ENCODE measurements at regions not wholly inside any gene's neighbourhood (a gene's known extent, or its start where the extent isn't known, plus 50 kb on each side); places are given as distances from the start of the nearest gene placed in this dataset.

- DNase-seq (ENCODE audit: low read depth): no peak
- no peak overlapping the region for H3K4me3 ChIP-seq (ENCODE audit: low read length)
- TF ChIP-seq CTCF (conservative IDR thresholded peaks at IDR 0.05; ENCODE audit: low read length): no peak
Measured at GRCh38 chr9:116072046-116072445, 81.5 kb upstream of the PAPPA start.

- peak; percentile 73 for DNase-seq (ENCODE audit: low read depth)
- no peak for TF ChIP-seq CTCF (conservative IDR thresholded peaks at IDR 0.05; ENCODE audit: low read length)
- H3K4me3 ChIP-seq (ENCODE audit: low read length): no peak overlapping the region
Measured at GRCh38 chr9:116073826-116074225, 79.8 kb upstream of the PAPPA start.

GRCh38 chr9:116074658-116075057 is 78.9 kb upstream of the PAPPA start:
- no peak for TF ChIP-seq CTCF (conservative IDR thresholded peaks at IDR 0.05; ENCODE audit: low read length)
- DNase-seq (ENCODE audit: low read depth): peak; percentile 43
- no peak overlapping the region for H3K4me3 ChIP-seq (ENCODE audit: low read length)

- TF ChIP-seq CTCF (conservative IDR thresholded peaks at IDR 0.05; ENCODE audit: low read length): no peak
- DNase-seq (ENCODE audit: low read depth): peak; percentile 90
- H3K4me3 ChIP-seq (ENCODE audit: low read length): no peak overlapping the region
Measured at GRCh38 chr9:116075191-116075590, 78.4 kb upstream of the PAPPA start.

- no peak for DNase-seq (ENCODE audit: low read depth)
- no peak for TF ChIP-seq CTCF (conservative IDR thresholded peaks at IDR 0.05; ENCODE audit: low read length)
Measured at GRCh38 chr9:116078640-116079039, 75.0 kb upstream of the PAPPA start.

GRCh38 chr9:116080561-116080960 is 73.0 kb upstream of the PAPPA start:
- H3K4me3 ChIP-seq (ENCODE audit: low read length): no peak overlapping the region
- DNase-seq (ENCODE audit: low read depth): no peak
- TF ChIP-seq CTCF (conservative IDR thresholded peaks at IDR 0.05; ENCODE audit: low read length): no peak

More at GRCh38 chr9:116078640-116079039, 75.0 kb upstream of the PAPPA start:
- H3K4me3 ChIP-seq (ENCODE audit: low read length): no peak overlapping the region

- DNase-seq (ENCODE audit: low read depth): peak; percentile 77
- no peak overlapping the region for H3K4me3 ChIP-seq (ENCODE audit: low read length)
- no peak for TF ChIP-seq CTCF (conservative IDR thresholded peaks at IDR 0.05; ENCODE audit: low read length)
Measured at GRCh38 chr9:116081435-116082115, 72.0 kb upstream of the PAPPA start.

All from AG10803 (cell line).